CD4-positive, alpha-beta memory T cell (primary cell): ENCODE measurements at regions not wholly inside any gene's neighbourhood (a gene's known extent, or its start where the extent isn't known, plus 50 kb on each side); places are given as distances from the start of the nearest gene placed in this dataset.

Experiments
- CTCF ChIA-PET: fragments of 350-600 bp; sonication (Branson Sonifier 250); formaldehyde crosslinking; loops from one replicate; lab custom pipeline; 2021; ENCODE audit warnings: inconsistent platforms; ENCODE audit not compliant: partially characterized antibody; lab: Charles Lee
- POLR2A ChIA-PET: fragments of 350-600 bp; sonication (Branson Sonifier 250); formaldehyde crosslinking; loops from one replicate; lab custom pipeline; 2021; ENCODE audit not compliant: partially characterized antibody; lab: Charles Lee
- DNase-seq, 5 donors: peaks; one replicate each; pipeline versions ENCODE4 v3.0.0 to v3.0.0-alpha.2; 2020 to 2022; ENCODE audit warnings: mixed read lengths in 1 of 5
- H3K27ac ChIP-seq: one replicate; pipeline ENCODE4 v1.7.0; 2013; ENCODE audit warnings: low read depth, low read length
- H3K27me3 ChIP-seq: 2 replicates; pipeline ENCODE4 v1.7.0; 2013; ENCODE audit warnings: mild to moderate bottlenecking, low read length, moderate library complexity; ENCODE audit not compliant: insufficient read depth
- H3K36me3 ChIP-seq: 2 replicates; pipeline ENCODE4 v1.7.0; 2013; ENCODE audit warnings: mild to moderate bottlenecking, low read length, moderate library complexity; ENCODE audit not compliant: insufficient read depth
- H3K4me1 ChIP-seq: 2 replicates; pipeline ENCODE4 v1.7.0; 2013; ENCODE audit warnings: mild to moderate bottlenecking, low read length, moderate library complexity; ENCODE audit not compliant: insufficient read depth
- H3K4me3 ChIP-seq, 2 donors: one replicate each; pipeline ENCODE4 v1.7.0; 2013; ENCODE audit warnings: low read length in 2 of 2, mild to moderate bottlenecking in 1 of 2
- H3K9me3 ChIP-seq, 2 donors: one replicate each; pipeline ENCODE4 v1.7.0; 2013; ENCODE audit warnings: low read length in 2 of 2, control low read depth in 1 of 2; ENCODE audit not compliant: control insufficient read depth in 1 of 2
- H3K27ac Mint-ChIP-seq, 7 donors: one replicate each; pipeline ENCODE4 v1.8.0; 2020 to 2021; ENCODE audit warnings: mixed read lengths in 7 of 7, mild to moderate bottlenecking in 6 of 7, inconsistent platforms in 3 of 7, moderate library complexity in 3 of 7
- H3K27me3 Mint-ChIP-seq, 2 donors: one replicate each; pipeline ENCODE4 v1.8.0; 2020 to 2021; ENCODE audit warnings: mixed read lengths in 2 of 2
- H3K36me3 Mint-ChIP-seq, 2 donors: one replicate each; pipeline ENCODE4 v1.8.0; 2020 to 2021; ENCODE audit warnings: mixed read lengths in 2 of 2, inconsistent platforms in 1 of 2, mild to moderate bottlenecking in 1 of 2
- H3K4me1 Mint-ChIP-seq, 4 donors: one replicate each; pipeline ENCODE4 v1.8.0; 2020 to 2021; ENCODE audit warnings: mixed read lengths in 4 of 4, mild to moderate bottlenecking in 1 of 4
- H3K4me3 Mint-ChIP-seq, 8 donors: one replicate each; pipeline ENCODE4 v1.8.0; 2020 to 2021; ENCODE audit warnings: mixed read lengths in 8 of 8, mild to moderate bottlenecking in 7 of 8, moderate library complexity in 6 of 8, inconsistent platforms in 3 of 8
- H3K9me3 Mint-ChIP-seq, 8 donors: one replicate each; pipeline ENCODE4 v1.8.0; 2020 to 2021; ENCODE audit warnings: mixed read lengths in 8 of 8, mild to moderate bottlenecking in 5 of 8, inconsistent platforms in 3 of 8, moderate library complexity in 1 of 8
- intact Hi-C: fragments of 100-400 bp; cut with micrococcal nuclease; formaldehyde crosslinking; loops from one replicate; pipeline ENCODE4 v1.15.1; 2023

DNA sequence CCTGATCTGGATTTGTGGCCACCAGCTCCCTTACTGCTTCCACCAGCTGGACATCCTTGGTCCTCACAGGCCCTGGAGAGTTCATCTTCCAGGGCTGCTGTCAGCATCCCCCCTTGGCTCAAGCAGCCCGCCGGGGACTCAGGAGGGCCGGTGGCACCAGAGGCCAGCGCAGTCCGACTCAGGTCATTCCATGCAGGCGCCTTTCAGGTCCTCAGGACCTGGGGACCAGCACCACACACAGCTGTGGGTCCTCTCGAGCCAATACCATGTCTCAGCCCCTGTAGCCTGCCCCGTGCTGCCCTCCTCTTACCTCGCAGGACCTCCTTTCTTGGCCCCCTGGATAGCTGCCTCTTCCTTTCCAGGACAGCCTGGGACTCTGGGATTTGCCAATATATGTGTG is 145.5 kb downstream of the BMS1 start:
- H3K27me3 ChIP-seq = no peaks in the 10 kb centered on the region
- no peaks in the 10 kb centered on the region for H3K36me3 Mint-ChIP-seq

DNA sequence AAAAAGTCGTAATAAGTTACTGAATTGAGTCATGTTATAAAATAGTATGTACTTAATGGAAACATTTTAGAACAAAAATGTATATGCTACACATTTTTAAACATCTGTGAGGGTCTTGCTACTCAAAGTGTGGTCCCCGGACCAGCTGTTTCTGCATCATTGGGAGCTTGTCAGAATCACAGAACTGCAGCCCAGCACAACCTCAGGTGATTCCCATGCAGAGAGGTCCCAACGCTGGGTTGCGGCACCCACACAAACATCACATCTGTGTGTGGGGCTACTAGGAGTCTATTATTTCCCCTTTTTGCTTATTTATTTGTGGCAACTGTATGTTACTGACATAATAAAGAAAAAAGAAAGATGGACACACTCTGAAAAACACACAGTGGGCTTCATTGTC is 146.6 kb downstream of the BMS1 start:
- CTCF ChIA-PET = no interaction called here
- Mint-ChIP-seq H3K4me3 (no peak overlapping the region), H3K36me3 (no peaks in the 10 kb centered on the region), H3K27ac (no peak overlapping the region), H3K4me1 (peaks cover 4 to 12% (median 8%) of the 10 kb centered on the region in 4 donors), H3K9me3 (peaks cover 0 to 3% (median 0%) of the 10 kb centered on the region in 8 donors), H3K27me3 (peaks cover 14 to 19% of the 10 kb centered on the region in 2 donors)
- Histone ChIP-seq H3K27me3 (no peaks in the 10 kb centered on the region), H3K4me3 (no peak overlapping the region), H3K4me1 (no peaks in the 10 kb centered on the region), H3K27ac (no peak overlapping the region), H3K9me3 (no peaks in the 10 kb centered on the region), H3K36me3 (no peaks in the 10 kb centered on the region)
- intact Hi-C loops = no loop called here
- POLR2A ChIA-PET = no interaction called here
- no peak for DNase-seq

More for the DNA sequence above, 145.5 kb downstream of the BMS1 start:
- Histone ChIP-seq H3K9me3 (no peaks in the 10 kb centered on the region), H3K36me3 (no peaks in the 10 kb centered on the region), H3K27ac (no peak overlapping the region), H3K4me3 (no peak overlapping the region), H3K4me1 (no peaks in the 10 kb centered on the region)
- H3K27ac Mint-ChIP-seq = no peak overlapping the region
- H3K9me3 Mint-ChIP-seq = peaks cover 0 to 5% (median 3%) of the 10 kb centered on the region in 8 donors
- no peak overlapping the region for H3K4me3 Mint-ChIP-seq
- DNase-seq = no peak
- ChIA-PET CTCF (no interaction called here), POLR2A (no interaction called here)
- peaks cover 14 to 15% of the 10 kb centered on the region in 2 donors for H3K27me3 Mint-ChIP-seq
- H3K4me1 Mint-ChIP-seq = peaks cover 2 to 3% (median 2%) of the 10 kb centered on the region in 4 donors
- intact Hi-C loops = no loop called here

DNA sequence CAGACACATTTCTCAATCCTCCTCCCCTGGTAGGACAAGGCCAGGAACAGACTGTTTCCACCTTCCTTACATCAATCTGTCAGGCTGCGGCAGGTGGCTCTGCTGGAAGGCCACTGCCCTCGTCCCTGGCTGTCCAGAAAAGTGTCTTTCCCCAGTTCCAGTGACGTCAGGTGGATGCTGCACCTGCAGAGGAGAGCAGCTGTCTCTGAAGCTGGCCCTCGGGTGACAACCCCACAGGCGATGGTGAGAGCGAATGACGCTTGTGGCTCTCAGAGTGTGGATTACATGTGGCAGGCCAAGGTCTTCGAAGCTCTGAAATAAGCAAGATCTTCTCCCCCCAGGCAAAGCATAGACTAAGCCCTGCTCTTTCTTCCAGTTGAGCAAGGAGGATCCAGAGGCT is 146.9 kb upstream of the RET start:
- H3K27me3 ChIP-seq = no peaks in the 10 kb centered on the region
- DNase-seq = no peak
- intact Hi-C loops = no loop called here
- no peak overlapping the region for H3K4me3 ChIP-seq
- no peak overlapping the region for H3K27ac ChIP-seq
- ChIA-PET CTCF (no interaction called here), POLR2A (no interaction called here)
- H3K9me3 ChIP-seq = no peaks in the 10 kb centered on the region
- no peak overlapping the region for H3K27ac Mint-ChIP-seq
- H3K36me3 ChIP-seq = no peaks in the 10 kb centered on the region
- H3K4me1 Mint-ChIP-seq = peaks cover 4 to 15% (median 10%) of the 10 kb centered on the region in 4 donors
- H3K4me1 ChIP-seq = no peaks in the 10 kb centered on the region
- peaks cover 16 to 19% of the 10 kb centered on the region in 2 donors for H3K27me3 Mint-ChIP-seq
- no peaks in the 10 kb centered on the region for H3K36me3 Mint-ChIP-seq
- H3K4me3 Mint-ChIP-seq = no peak overlapping the region
- H3K9me3 Mint-ChIP-seq = peaks cover 0 to 1% (median 0%) of the 10 kb centered on the region in 8 donors

DNA sequence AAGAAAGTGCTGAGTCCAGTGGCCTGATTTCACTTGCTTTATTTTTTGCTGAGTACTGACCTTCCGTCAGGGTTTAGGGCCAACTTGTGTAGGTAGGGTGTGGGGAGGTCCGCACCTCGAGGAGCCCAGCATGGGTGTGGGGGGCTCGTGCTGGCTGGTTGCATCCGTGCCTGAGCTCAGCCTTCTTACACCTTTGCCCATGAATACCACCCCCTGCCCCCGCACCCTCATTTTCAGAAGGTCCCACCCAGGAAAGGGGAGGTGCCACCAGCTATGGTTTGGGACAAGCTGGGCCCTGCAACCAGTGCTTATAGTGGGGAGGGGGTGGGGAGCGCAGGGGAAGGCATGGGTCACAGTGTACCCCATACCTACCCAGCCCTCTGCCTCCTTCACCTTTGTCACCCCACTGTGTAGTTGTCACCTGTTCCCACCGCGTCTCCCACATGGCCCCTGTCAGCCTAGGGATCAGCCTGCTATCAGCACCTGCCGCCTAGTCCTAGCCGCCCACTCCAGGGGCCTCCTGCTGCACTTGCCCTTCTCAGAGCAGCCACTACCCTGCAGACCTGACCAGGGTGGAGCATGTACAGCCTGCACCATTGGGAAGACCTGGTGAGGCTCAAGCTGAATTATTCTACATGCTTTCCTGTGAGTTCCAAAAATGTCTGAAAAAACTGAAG is 146.2 kb upstream of the RET start:
- Histone ChIP-seq H3K9me3 (no peaks in the 10 kb centered on the region), H3K27me3 (no peaks in the 10 kb centered on the region), H3K4me3 (no peak overlapping the region), H3K27ac (no peak overlapping the region), H3K36me3 (no peaks in the 10 kb centered on the region), H3K4me1 (no peaks in the 10 kb centered on the region)
- intact Hi-C loops = no loop called here
- Mint-ChIP-seq H3K9me3 (peaks cover 0 to 1% (median 0%) of the 10 kb centered on the region in 8 donors), H3K4me1 (peaks cover 4 to 15% (median 10%) of the 10 kb centered on the region in 4 donors), H3K27me3 (peaks cover 14 to 19% of the 10 kb centered on the region in 2 donors), H3K27ac (no peak overlapping the region), H3K36me3 (no peaks in the 10 kb centered on the region), H3K4me3 (no peak overlapping the region)
- CTCF ChIA-PET = no interaction called here
- DNase-seq = no peak
- POLR2A ChIA-PET = no interaction called here

DNA sequence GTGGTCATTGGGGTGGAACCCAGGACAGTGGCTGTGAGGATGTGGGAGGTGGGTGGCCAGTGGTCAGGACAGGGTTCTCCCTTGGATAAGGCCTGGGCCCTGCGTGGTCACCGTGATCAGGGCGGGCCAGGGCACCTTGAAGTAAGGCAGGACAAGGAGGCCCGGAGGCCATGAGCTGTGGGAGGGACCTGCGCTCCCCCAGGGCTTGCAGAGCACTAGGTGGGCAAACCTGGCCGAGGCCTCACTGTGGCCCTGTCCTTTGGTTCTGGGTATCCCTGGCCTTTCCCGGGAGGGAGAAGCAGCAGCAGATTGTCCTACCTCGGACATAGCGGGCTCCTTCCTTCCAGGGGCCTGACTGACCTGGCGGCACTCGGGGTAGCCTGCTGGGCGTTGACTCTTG is 144.8 kb upstream of the RET start:
- Histone ChIP-seq H3K4me1 (no peaks in the 10 kb centered on the region), H3K27me3 (no peaks in the 10 kb centered on the region), H3K4me3 (no peak overlapping the region), H3K27ac (no peak overlapping the region), H3K9me3 (no peaks in the 10 kb centered on the region), H3K36me3 (no peaks in the 10 kb centered on the region)
- intact Hi-C loops = no loop called here
- peaks cover 4 to 15% (median 10%) of the 10 kb centered on the region in 4 donors for H3K4me1 Mint-ChIP-seq
- H3K4me3 Mint-ChIP-seq = peak overlapping the region in 1 of 8 donors; percentile 44
- no peaks in the 10 kb centered on the region for H3K36me3 Mint-ChIP-seq
- POLR2A ChIA-PET = no interaction called here
- peaks cover 13 to 20% of the 10 kb centered on the region in 2 donors for H3K27me3 Mint-ChIP-seq
- CTCF ChIA-PET = no interaction called here
- peaks cover 0 to 1% (median 0%) of the 10 kb centered on the region in 8 donors for H3K9me3 Mint-ChIP-seq
- H3K27ac Mint-ChIP-seq = no peak overlapping the region
- no peak for DNase-seq

DNA sequence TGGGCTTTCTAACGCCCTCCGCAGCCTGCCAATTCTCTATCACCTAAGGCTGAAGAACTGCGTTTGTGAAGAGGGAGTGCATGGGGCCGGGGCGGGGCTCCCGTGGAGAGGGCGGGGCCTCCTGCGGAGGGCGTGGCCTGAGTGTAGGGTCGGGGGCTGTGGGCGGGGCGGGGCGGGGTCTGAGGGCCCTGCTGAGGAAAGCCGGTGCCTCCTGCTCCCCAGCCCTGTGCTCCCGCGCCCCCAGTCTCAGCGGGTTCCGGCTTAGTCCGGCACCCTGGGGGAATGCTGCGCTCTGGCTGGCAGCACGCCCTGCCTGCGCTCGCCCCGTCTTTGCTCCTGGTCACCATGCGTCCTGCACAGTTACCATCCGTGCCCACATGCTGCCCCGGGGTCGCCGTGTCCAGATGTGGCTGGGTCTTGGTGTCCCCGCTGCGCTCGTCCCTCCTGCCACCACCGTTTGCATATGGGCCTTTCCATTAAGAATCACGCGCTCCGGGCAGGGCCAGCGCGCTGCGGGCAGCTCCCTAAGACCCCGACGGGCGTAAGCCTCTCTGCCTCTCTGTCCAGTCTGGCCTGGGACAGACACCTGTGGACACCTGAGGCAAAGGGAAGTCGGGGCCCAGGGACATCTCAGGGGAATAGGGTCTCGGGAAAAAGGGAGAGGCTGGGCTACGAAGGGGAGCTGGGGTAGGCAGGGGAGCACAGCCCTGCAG is 144.0 kb upstream of the RET start:
- peak in 4 of 5 donors; percentile 16 to 25 (median 20) for DNase-seq
- peaks cover 0 to 1% (median 0%) of the 10 kb centered on the region in 8 donors for H3K9me3 Mint-ChIP-seq
- Histone ChIP-seq H3K27ac (no peak overlapping the region), H3K4me1 (no peaks in the 10 kb centered on the region), H3K36me3 (no peaks in the 10 kb centered on the region), H3K27me3 (no peaks in the 10 kb centered on the region), H3K4me3 (no peak overlapping the region), H3K9me3 (no peaks in the 10 kb centered on the region)
- H3K36me3 Mint-ChIP-seq = no peaks in the 10 kb centered on the region
- H3K27me3 Mint-ChIP-seq = peaks cover 13 to 20% of the 10 kb centered on the region in 2 donors
- ChIA-PET POLR2A (interaction anchor here (1.0 kb wide), 1 partner anchor 205 kb away, joined by 3 read pairs; the partner anchor contains the start of gene CSGALNACT2), CTCF (no interaction called here)
- H3K4me3 Mint-ChIP-seq = peak overlapping the region; percentile 61 to 81 (median 77)
- intact Hi-C loops = no loop called here
- H3K27ac Mint-ChIP-seq = peak overlapping the region in 2 of 7 donors; percentile 27 to 43
- H3K4me1 Mint-ChIP-seq = peaks cover 4 to 15% (median 10%) of the 10 kb centered on the region in 4 donors
